Left ventricle myocardium inferior (tissue), 1 donor: ENCODE measurements at regions not wholly inside any gene's neighbourhood (a gene's known extent, or its start where the extent isn't known, plus 50 kb on each side); places are given as distances from the start of the nearest gene placed in this dataset.

Experiments used
- DNase-seq: peaks from one replicate; pipeline ENCODE4 v3.0.0-alpha.2; 2020
- H3K27ac ChIP-seq: fragments of 200-600 bp; replicated peaks from 2 replicates; pipeline ENCODE4 v1.8.0; 2021
- H3K27me3 ChIP-seq: fragments of 200-600 bp; 2 replicates; pipeline ENCODE4 v1.8.0; 2021; ENCODE audit warnings: low read depth
- H3K36me3 ChIP-seq: fragments of 200-600 bp; 2 replicates; pipeline ENCODE4 v1.8.0; 2021
- H3K4me1 ChIP-seq: fragments of 200-600 bp; 2 replicates; pipeline ENCODE4 v1.8.0; 2021
- H3K4me3 ChIP-seq: fragments of 200-600 bp; 2 replicates; pipeline ENCODE4 v1.8.0; 2021; ENCODE audit warnings: mild to moderate bottlenecking, moderate library complexity
- H3K9me3 ChIP-seq: fragments of 200-600 bp; replicated peaks from 2 replicates; pipeline ENCODE4 v1.8.0; 2021
- CTCF ChIP-seq: fragments of 200-600 bp; IDR thresholded peaks from 2 replicates; pipeline ENCODE4 v1.8.0; 2021; ENCODE audit warnings: antibody characterized with exemption, mild to moderate bottlenecking, borderline replicate concordance
- intact Hi-C: fragments of 100-400 bp; cut with micrococcal nuclease; formaldehyde crosslinking; loops from one replicate; pipeline ENCODE4 v1.11.0; 2022
- donor health status: DM: no; HTN: yes; CAD: no; lungs with severe emphysema.

- intact Hi-C loops: no loop called here
- no peak overlapping the region for H3K27ac ChIP-seq
These were observed 312.9 kb downstream of the CDC5L start for GRCh38 chr6:44700422-44700821.

GRCh38 chr6:44701038-44701636, 313.6 kb downstream of the CDC5L start:
- Histone ChIP-seq H3K4me3 (no peak overlapping the region), H3K4me1 (peaks cover 11% of the 10 kb centered on the region), H3K27ac (no peak overlapping the region), H3K36me3 (no peaks in the 10 kb centered on the region), H3K9me3 (no peaks in the 10 kb centered on the region), H3K27me3 (peaks cover 3% of the 10 kb centered on the region)
- intact Hi-C loops: no loop called here
- no peak for DNase-seq
- TF ChIP-seq CTCF: no peak

More at GRCh38 chr6:44700422-44700821, 312.9 kb downstream of the CDC5L start:
- Histone ChIP-seq H3K4me1 (peaks cover 11% of the 10 kb centered on the region), H3K36me3 (no peaks in the 10 kb centered on the region), H3K27me3 (peaks cover 3% of the 10 kb centered on the region), H3K4me3 (no peak overlapping the region), H3K9me3 (no peaks in the 10 kb centered on the region)
- TF ChIP-seq CTCF: no peak
- DNase-seq: no peak

GRCh38 chr6:44701637-44702101, 314.2 kb downstream of the CDC5L start:
- Histone ChIP-seq H3K9me3 (no peaks in the 10 kb centered on the region), H3K36me3 (no peaks in the 10 kb centered on the region), H3K4me1 (peaks cover 11% of the 10 kb centered on the region), H3K27me3 (peaks cover 4% of the 10 kb centered on the region), H3K4me3 (no peak overlapping the region), H3K27ac (no peak overlapping the region)
- no peak for TF ChIP-seq CTCF
- intact Hi-C loops: no loop called here
- no peak for DNase-seq

GRCh38 chr6:44702292-44702691, 314.8 kb downstream of the CDC5L start:
- no peaks in the 10 kb centered on the region for H3K9me3 ChIP-seq
- peaks cover 11% of the 10 kb centered on the region for H3K4me1 ChIP-seq
- no peaks in the 10 kb centered on the region for H3K36me3 ChIP-seq
- peaks cover 5% of the 10 kb centered on the region for H3K27me3 ChIP-seq
- intact Hi-C loops: no loop called here
- TF ChIP-seq CTCF: no peak
- H3K27ac ChIP-seq: no peak overlapping the region
- DNase-seq: no peak
- H3K4me3 ChIP-seq: no peak overlapping the region

GRCh38 chr6:44704240-44705150, 317.0 kb downstream of the CDC5L start:
- peaks cover 5% of the 10 kb centered on the region for H3K27me3 ChIP-seq
- H3K9me3 ChIP-seq: no peaks in the 10 kb centered on the region
- no peak for DNase-seq
- no peak overlapping the region for H3K27ac ChIP-seq
- intact Hi-C loops: no loop called here
- H3K36me3 ChIP-seq: no peaks in the 10 kb centered on the region
- no peaks in the 10 kb centered on the region for H3K4me1 ChIP-seq
- no peak for TF ChIP-seq CTCF
- H3K4me3 ChIP-seq: no peak overlapping the region
